Ectodermal cell (in vitro differentiated cells): ENCODE measurements at regions not wholly inside any gene's neighbourhood (a gene's known extent, or its start where the extent isn't known, plus 50 kb on each side); places are given as distances from the start of the nearest gene placed in this dataset.

Experiments used
- H3K27ac ChIP-seq: 2 replicates; pipeline ENCODE4 v1.7.0; 2013; ENCODE audit warnings: mild to moderate bottlenecking, low read depth, low read length; ENCODE audit not compliant: insufficient read depth, poor library complexity, severe bottlenecking
- H3K27me3 ChIP-seq: 2 replicates; pipeline ENCODE4 v1.7.0; 2013; ENCODE audit warnings: mild to moderate bottlenecking, low read length; ENCODE audit not compliant: insufficient read depth, control insufficient read depth, poor library complexity, severe bottlenecking
- H3K36me3 ChIP-seq: one replicate; pipeline ENCODE4 v1.7.0; 2013; ENCODE audit warnings: low read length; ENCODE audit not compliant: control insufficient read depth, insufficient read depth
- H3K4me1 ChIP-seq: one replicate; pipeline ENCODE4 v1.7.0; 2013; ENCODE audit warnings: low read length; ENCODE audit not compliant: control insufficient read depth, insufficient read depth
- H3K4me3 ChIP-seq: 2 replicates; pipeline ENCODE4 v1.7.0; 2013; ENCODE audit warnings: low read depth, low read length, control low read depth; ENCODE audit not compliant: insufficient read depth
- H3K9me3 ChIP-seq: 2 replicates; pipeline ENCODE4 v1.7.0; 2013; ENCODE audit warnings: mild to moderate bottlenecking, low read length, moderate library complexity; ENCODE audit not compliant: control insufficient read depth
- WGBS, 2 experiments: methylation state at CpG; one replicate each; pipeline ENCODE4 v1.1.7; 2013; ENCODE audit warnings: missing lambda C conversion rate in 2 of 2; 5-methylcytosine and 5-hydroxymethylcytosine counted together

GRCh38 chr1:67991546-67991945, 58.9 kb downstream of the DIRAS3 start:
- no peaks in the 10 kb centered on the region for H3K27me3 ChIP-seq
- no peak overlapping the region for H3K27ac ChIP-seq
- H3K4me1 ChIP-seq, result no peaks in the 10 kb centered on the region
- WGBS, 2 experiments, result 93 to 94% methylated on average over 5 of the region's 5 CpGs
- H3K36me3 ChIP-seq, result no peaks in the 10 kb centered on the region
- H3K4me3 ChIP-seq, result no peak overlapping the region
- peaks cover 2% of the 10 kb centered on the region for H3K9me3 ChIP-seq

- H3K27ac ChIP-seq, result no peak overlapping the region
- no peaks in the 10 kb centered on the region for H3K36me3 ChIP-seq
- H3K4me1 ChIP-seq, result no peaks in the 10 kb centered on the region
- WGBS, 2 experiments, result 93 to 95% methylated on average over 4 of the region's 5 CpGs
- no peaks in the 10 kb centered on the region for H3K9me3 ChIP-seq
- no peak overlapping the region for H3K4me3 ChIP-seq
- no peaks in the 10 kb centered on the region for H3K27me3 ChIP-seq
These were observed 62.4 kb downstream of the DIRAS3 start for GRCh38 chr1:67988066-67988465.

- H3K36me3 ChIP-seq, result no peaks in the 10 kb centered on the region
- no peak overlapping the region for H3K4me3 ChIP-seq
- no peaks in the 10 kb centered on the region for H3K27me3 ChIP-seq
- H3K4me1 ChIP-seq, result no peaks in the 10 kb centered on the region
- 93 to 94% methylated on average over 13 of the region's 13 CpGs for WGBS, 2 experiments
- no peak overlapping the region for H3K27ac ChIP-seq
- H3K9me3 ChIP-seq, result no peaks in the 10 kb centered on the region
These were observed 63.2 kb downstream of the DIRAS3 start for GRCh38 chr1:67987046-67987799.

GRCh38 chr1:67983867-67984266, 66.6 kb downstream of the DIRAS3 start:
- no peaks in the 10 kb centered on the region for H3K27me3 ChIP-seq
- H3K36me3 ChIP-seq, result no peaks in the 10 kb centered on the region
- H3K9me3 ChIP-seq, result no peaks in the 10 kb centered on the region
- H3K4me1 ChIP-seq, result no peaks in the 10 kb centered on the region
- WGBS, 2 experiments, result 89 to 94% methylated on average over 1 of the region's 1 CpG
- H3K27ac ChIP-seq, result no peak overlapping the region
- no peak overlapping the region for H3K4me3 ChIP-seq

- H3K9me3 ChIP-seq, result no peaks in the 10 kb centered on the region
- H3K27me3 ChIP-seq, result no peaks in the 10 kb centered on the region
- no peak overlapping the region for H3K27ac ChIP-seq
- 89 to 96% methylated on average over 1 of the region's 1 CpG for whole genome bisulfite sequencing, 2 experiments
- no peaks in the 10 kb centered on the region for H3K36me3 ChIP-seq
- H3K4me3 ChIP-seq, result no peak overlapping the region
- H3K4me1 ChIP-seq, result no peaks in the 10 kb centered on the region
These were observed 70.4 kb downstream of the DIRAS3 start for GRCh38 chr1:67980028-67980427.

GRCh38 chr1:67979532-67979931, 70.9 kb downstream of the DIRAS3 start:
- no peaks in the 10 kb centered on the region for H3K36me3 ChIP-seq
- H3K27ac ChIP-seq, result no peak overlapping the region
- no peaks in the 10 kb centered on the region for H3K9me3 ChIP-seq
- H3K4me1 ChIP-seq, result no peaks in the 10 kb centered on the region
- H3K27me3 ChIP-seq, result no peaks in the 10 kb centered on the region
- no peak overlapping the region for H3K4me3 ChIP-seq
- WGBS, 2 experiments, result 96 to 100% methylated on average over 1 to 2 of the region's 2 CpGs

DNA sequence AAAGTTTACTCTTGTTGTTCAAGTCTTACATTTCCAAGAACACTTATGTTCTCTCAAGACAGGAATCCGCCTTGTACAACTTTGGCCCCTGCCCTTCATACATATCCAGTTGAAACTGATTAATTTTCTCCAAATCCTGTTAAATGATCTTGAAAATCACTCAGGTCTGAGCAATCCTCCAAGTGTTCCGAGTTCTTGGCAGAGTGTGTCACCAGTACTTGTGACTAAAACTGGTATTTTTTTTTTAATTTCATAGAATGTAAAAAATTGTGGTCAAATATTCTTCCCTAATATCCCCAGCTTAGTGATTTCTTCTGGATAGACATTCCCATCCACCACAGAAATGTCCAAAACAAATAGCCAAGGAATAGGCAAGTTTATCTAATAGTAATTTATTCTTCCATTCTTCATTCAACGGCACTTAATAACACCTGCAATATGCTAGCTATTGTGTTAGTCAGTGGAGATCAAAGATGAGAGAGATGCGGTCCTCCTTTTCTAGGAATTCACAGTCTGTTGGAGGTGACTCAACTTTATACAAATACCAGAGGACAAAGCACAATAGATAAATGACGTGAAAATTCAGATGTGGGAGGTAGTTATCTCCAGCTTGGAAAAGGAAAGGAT, 71.4 kb downstream of the DIRAS3 start:
- no peaks in the 10 kb centered on the region for H3K4me1 ChIP-seq
- 99 to 100% methylated on average over 1 to 4 of the region's 5 CpGs for WGBS, 2 experiments
- H3K9me3 ChIP-seq, result no peaks in the 10 kb centered on the region
- no peak overlapping the region for H3K27ac ChIP-seq
- no peaks in the 10 kb centered on the region for H3K27me3 ChIP-seq
- no peaks in the 10 kb centered on the region for H3K36me3 ChIP-seq
- H3K4me3 ChIP-seq, result no peak overlapping the region

GRCh38 chr1:67977756-67978155, 72.7 kb downstream of the DIRAS3 start:
- H3K27me3 ChIP-seq, result no peaks in the 10 kb centered on the region
- 87 to 94% methylated on average over 2 to 3 of the region's 3 CpGs for WGBS, 2 experiments
- H3K36me3 ChIP-seq, result no peaks in the 10 kb centered on the region
- H3K4me1 ChIP-seq, result no peaks in the 10 kb centered on the region
- H3K27ac ChIP-seq, result no peak overlapping the region
- H3K4me3 ChIP-seq, result no peak overlapping the region
- no peaks in the 10 kb centered on the region for H3K9me3 ChIP-seq

DNA sequence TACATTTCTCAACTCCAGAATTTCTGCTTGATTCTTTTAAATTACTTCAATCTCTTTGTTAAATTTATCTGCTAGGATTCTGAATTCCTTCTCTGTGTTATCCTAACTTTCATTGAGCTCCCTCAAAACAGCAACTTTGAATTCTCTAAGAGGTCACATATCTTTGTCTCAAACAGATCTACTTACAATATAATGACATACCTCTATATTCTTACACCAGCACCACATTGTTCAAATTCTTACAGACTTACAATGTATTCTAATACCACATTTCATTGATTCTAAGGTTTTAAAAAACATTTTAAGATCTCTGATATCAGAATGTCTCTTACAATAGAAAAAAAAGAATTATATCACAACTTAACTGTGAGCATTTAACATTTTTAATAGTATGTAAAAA, 77.4 kb downstream of the DIRAS3 start:
- Histone ChIP-seq H3K4me3 (no peak overlapping the region), H3K27ac (no peak overlapping the region), H3K4me1 (no peaks in the 10 kb centered on the region), H3K9me3 (no peaks in the 10 kb centered on the region), H3K27me3 (no peaks in the 10 kb centered on the region), H3K36me3 (no peaks in the 10 kb centered on the region)

- Histone ChIP-seq H3K36me3 (no peaks in the 10 kb centered on the region), H3K27me3 (no peaks in the 10 kb centered on the region), H3K4me3 (no peak overlapping the region), H3K27ac (no peak overlapping the region), H3K9me3 (no peaks in the 10 kb centered on the region), H3K4me1 (no peaks in the 10 kb centered on the region)
- 92 to 94% methylated on average over 2 of the region's 2 CpGs for WGBS, 2 experiments
These were observed 80.3 kb downstream of the DIRAS3 start for GRCh38 chr1:67970088-67970487.
